ENCODE measurements at regions not wholly inside any gene's neighbourhood (a gene's known extent, or its start where the extent isn't known, plus 50 kb on each side); places are given as distances from the start of the nearest gene placed in this dataset.

DNA sequence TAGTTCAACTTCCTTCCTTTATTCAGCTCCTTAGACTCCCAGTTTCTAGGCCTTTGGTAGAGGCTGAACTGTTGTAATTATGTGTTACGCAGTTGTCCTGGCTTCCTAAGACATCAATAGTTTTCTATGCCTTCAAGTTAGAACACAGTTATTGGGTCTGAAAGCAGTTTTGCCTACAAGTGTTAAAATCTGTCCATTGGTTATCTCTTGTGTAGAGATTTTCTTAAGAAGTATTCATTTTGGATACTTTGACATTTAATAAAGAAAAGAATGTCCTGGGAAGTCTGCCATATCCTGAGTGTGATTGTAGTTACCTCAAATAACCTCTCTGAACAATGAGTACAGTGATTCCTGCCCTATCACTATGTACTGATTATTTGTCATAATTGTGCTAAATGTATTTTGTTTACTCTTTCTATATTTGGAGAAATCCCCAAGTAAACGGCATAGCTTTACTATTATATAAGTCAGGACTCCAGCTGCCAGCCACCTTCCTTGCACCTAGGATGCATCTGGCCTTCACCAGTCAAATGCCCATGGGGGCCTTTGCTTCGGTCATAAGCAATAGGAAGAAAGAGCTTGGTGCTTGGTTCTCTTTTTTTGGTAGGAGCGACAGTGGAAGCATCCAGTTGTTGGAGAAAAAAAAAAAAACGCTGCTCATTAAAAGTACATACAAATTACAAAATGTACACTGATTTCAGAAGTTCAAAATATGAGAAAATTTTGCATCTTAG, 449.5 kb upstream of the PKDCC start:
- Mint-ChIP-seq H3K27ac (no peak overlapping the region), H3K36me3 (ENCODE audit: low read depth) (no peaks in the 10 kb centered on the region), H3K9me3 (no peaks in the 10 kb centered on the region), H3K4me3 (no peak overlapping the region), H3K4me1 (ENCODE audit: low read depth) (no peaks in the 10 kb centered on the region), H3K27me3 (ENCODE audit: low read depth) (no peaks in the 10 kb centered on the region)
- DNase-seq (ENCODE audit: low spot score), result no peak

DNA sequence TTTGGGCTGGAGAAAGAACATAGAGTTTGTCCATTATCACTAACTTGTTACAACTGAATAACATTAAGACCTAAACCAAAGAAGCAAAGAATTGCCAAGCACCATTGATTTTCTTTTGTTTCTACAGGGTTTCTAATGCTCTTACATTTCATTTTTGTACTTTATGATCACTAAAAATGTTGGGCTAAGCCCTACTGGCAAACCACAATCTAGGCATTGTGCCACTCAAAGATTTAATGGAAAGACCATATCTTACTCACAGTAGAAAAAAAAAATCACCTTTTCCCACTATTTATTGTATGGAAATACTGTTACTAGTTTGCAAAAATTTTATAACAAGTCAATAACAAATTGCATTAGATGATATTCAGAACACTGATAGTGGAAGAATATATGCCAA, 447.4 kb upstream of the PKDCC start:
- Mint-ChIP-seq H3K27ac (no peak overlapping the region), H3K4me3 (no peak overlapping the region), H3K9me3 (no peaks in the 10 kb centered on the region), H3K4me1 (ENCODE audit: low read depth) (no peaks in the 10 kb centered on the region), H3K36me3 (ENCODE audit: low read depth) (no peaks in the 10 kb centered on the region), H3K27me3 (ENCODE audit: low read depth) (no peaks in the 10 kb centered on the region)
- no peak for DNase-seq (ENCODE audit: low spot score)

DNA sequence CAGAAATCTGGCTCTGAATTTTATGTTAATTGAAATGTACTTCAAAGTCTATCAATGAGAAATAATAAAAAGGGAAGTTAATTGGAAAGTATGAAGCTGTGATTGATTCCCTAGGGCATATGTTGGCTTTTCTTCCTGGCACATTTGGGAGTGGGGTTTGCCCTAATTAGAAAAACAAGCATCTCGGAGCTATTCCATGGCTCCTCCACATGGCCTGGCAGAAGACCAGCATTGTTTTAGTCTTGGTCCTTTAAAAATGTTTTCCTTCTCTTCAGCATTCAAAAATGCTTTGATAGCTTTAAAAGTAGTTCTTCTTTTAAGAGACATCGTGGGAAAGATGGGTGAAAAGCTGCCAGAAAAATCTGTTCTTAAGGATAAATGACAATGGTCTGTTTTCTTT, 445.5 kb upstream of the PKDCC start:
- H3K36me3 Mint-ChIP-seq (ENCODE audit: low read depth), result no peaks in the 10 kb centered on the region
- no peaks in the 10 kb centered on the region for H3K27me3 Mint-ChIP-seq (ENCODE audit: low read depth)
- no peak overlapping the region for H3K27ac Mint-ChIP-seq
- H3K4me3 Mint-ChIP-seq, result no peak overlapping the region
- no peak for DNase-seq (ENCODE audit: low spot score)
- no peaks in the 10 kb centered on the region for H3K9me3 Mint-ChIP-seq
- no peaks in the 10 kb centered on the region for H3K4me1 Mint-ChIP-seq (ENCODE audit: low read depth)

DNA sequence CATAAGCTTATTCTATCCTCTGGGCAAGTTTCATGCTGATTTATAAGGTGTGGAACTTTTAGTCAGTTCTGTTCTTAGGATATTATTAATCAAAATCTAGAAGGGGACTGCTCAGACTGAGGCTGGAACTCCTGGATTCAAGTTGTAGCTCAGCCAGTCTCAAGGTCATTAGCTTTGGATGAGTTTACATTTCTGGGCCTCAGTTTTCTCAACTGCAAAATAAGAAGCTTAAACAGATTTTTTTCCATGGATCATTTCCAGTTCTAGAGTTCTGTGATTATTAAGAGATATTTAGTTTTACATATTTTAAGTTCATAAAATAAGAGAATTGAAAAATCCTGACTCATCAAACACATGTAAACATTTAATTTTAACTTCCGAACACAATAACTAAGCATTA, 442.5 kb upstream of the PKDCC start:
- H3K27me3 Mint-ChIP-seq (ENCODE audit: low read depth), result no peaks in the 10 kb centered on the region
- no peaks in the 10 kb centered on the region for H3K9me3 Mint-ChIP-seq
- H3K36me3 Mint-ChIP-seq (ENCODE audit: low read depth), result no peaks in the 10 kb centered on the region
- no peak for DNase-seq (ENCODE audit: low spot score)
- no peaks in the 10 kb centered on the region for H3K4me1 Mint-ChIP-seq (ENCODE audit: low read depth)
- no peak overlapping the region for H3K4me3 Mint-ChIP-seq
- no peak overlapping the region for H3K27ac Mint-ChIP-seq

DNA sequence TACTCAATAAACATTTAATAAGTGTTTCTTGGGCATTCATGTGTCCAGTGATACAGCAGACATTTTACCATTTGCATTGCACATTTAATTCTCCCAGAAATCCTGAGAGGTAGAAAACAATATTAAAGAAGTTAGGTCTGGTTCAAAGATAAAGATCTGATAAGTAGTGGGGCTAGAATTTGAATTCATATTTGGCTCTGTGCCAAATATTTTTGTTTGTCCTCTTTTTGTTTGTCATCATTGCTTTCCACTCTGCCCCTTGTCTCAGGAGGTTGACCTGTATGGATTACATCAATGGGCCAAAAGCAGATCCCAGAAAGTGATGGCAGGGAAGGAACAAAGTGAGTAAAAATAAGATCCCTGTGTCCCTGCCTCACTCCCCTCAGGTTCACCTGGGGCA, 441.9 kb upstream of the PKDCC start:
- no peak overlapping the region for H3K27ac Mint-ChIP-seq
- no peaks in the 10 kb centered on the region for H3K4me1 Mint-ChIP-seq (ENCODE audit: low read depth)
- H3K27me3 Mint-ChIP-seq (ENCODE audit: low read depth), result no peaks in the 10 kb centered on the region
- H3K4me3 Mint-ChIP-seq, result no peak overlapping the region
- H3K9me3 Mint-ChIP-seq, result no peaks in the 10 kb centered on the region
- no peaks in the 10 kb centered on the region for H3K36me3 Mint-ChIP-seq (ENCODE audit: low read depth)
- DNase-seq (ENCODE audit: low spot score), result no peak

DNA sequence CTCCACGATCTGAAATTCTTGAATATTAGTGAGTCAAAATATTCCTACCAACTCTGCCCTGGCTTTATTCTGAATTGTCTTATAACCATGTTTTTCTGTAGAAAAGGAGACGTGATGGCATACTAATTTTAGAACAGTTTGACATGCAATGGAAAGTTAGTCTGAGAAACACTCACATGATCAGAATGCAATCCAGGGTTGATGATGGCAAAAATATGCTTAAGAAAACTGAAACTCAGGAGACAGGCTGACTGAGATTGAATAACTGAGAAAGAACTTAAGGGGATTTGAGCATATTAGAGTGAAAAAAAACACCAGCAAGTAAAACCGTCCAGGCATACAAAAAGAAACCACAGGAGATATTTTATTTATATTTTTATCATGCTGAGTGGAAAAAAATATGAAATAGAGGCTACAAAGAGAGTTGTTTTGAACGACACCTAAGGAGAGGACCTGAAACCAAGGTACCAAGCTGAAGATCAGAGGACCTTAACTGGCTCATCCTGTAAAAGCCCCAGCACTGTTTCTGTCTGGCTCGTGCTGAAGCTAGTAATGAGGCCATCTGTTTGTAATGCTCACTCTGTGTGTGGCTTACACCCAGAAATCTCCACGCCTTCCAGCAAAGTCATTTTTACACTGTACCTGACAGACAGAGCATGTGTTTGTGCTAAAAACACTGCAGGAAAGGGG, 437.2 kb upstream of the PKDCC start:
- H3K27me3 Mint-ChIP-seq (ENCODE audit: low read depth), result no peaks in the 10 kb centered on the region
- DNase-seq (ENCODE audit: low spot score), result no peak
- no peaks in the 10 kb centered on the region for H3K9me3 Mint-ChIP-seq
- no peaks in the 10 kb centered on the region for H3K36me3 Mint-ChIP-seq (ENCODE audit: low read depth)
- H3K4me3 Mint-ChIP-seq, result no peak overlapping the region
- no peak overlapping the region for H3K27ac Mint-ChIP-seq
- H3K4me1 Mint-ChIP-seq (ENCODE audit: low read depth), result no peaks in the 10 kb centered on the region

DNA sequence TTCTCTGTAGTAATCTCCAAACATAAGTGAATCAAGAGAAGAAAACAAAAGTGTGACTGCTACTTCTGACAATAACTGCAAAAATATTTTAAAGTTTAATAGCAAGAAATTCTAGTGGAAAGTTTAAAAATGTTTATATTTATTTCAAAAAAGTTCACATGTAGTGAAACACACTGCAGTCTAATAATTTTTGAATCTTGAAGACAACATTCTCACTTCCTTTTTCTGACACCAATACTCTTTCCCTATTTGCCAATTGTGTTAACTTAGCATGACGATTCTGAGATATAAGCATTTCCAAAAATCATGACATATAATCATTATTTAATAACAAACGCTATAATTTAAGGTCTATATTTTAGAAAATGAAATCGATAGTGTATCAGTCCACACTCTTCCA, 429.1 kb upstream of the PKDCC start:
- no peaks in the 10 kb centered on the region for H3K27me3 Mint-ChIP-seq (ENCODE audit: low read depth)
- H3K4me3 Mint-ChIP-seq, result no peak overlapping the region
- DNase-seq (ENCODE audit: low spot score), result no peak
- no peak overlapping the region for H3K27ac Mint-ChIP-seq
- H3K9me3 Mint-ChIP-seq, result no peaks in the 10 kb centered on the region
- no peaks in the 10 kb centered on the region for H3K4me1 Mint-ChIP-seq (ENCODE audit: low read depth)
- no peaks in the 10 kb centered on the region for H3K36me3 Mint-ChIP-seq (ENCODE audit: low read depth)

DNA sequence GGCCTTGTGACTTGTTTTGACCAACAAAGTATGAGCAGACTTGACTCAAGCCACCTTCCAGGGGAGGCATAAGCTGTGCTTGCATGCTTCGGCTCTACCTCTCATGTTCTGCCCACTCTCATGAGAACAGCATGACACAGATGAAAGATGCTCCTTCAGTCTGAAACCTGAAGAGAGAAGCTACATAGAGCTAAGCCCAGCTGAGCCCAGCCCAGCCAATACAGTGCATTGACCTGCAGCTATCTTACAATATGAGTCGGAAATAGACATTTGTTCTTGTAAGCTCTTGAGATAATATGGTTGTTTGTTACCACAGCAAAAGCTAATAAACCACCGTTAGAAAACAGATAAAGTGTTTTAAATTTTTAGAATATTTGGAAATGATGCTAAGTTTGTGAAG, 426.7 kb upstream of the PKDCC start:
- no peaks in the 10 kb centered on the region for H3K36me3 Mint-ChIP-seq (ENCODE audit: low read depth)
- no peaks in the 10 kb centered on the region for H3K9me3 Mint-ChIP-seq
- H3K4me1 Mint-ChIP-seq (ENCODE audit: low read depth), result no peaks in the 10 kb centered on the region
- H3K4me3 Mint-ChIP-seq, result no peak overlapping the region
- H3K27ac Mint-ChIP-seq, result no peak overlapping the region
- no peaks in the 10 kb centered on the region for H3K27me3 Mint-ChIP-seq (ENCODE audit: low read depth)
- no peak for DNase-seq (ENCODE audit: low spot score)

DNA sequence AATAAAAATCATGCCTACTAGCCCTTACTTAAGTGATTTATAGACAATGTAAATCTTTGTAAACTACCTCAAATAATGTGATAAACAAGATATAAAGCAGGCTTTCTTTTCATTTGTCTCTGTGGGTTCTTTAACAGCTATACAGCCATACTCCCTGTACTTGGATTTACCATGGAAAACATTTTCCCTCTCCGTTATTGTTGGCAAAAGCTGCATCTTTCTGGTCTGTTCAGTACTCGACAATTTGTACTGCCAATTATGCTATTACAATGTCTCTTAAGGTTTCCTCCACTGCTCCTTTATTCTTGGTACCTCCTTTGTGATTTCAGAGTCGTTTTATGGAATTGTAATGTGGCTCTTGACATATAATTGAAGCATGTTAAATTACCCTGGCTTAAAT, 426.3 kb upstream of the PKDCC start:
- DNase-seq (ENCODE audit: low spot score), result no peak
- Mint-ChIP-seq H3K27ac (no peak overlapping the region), H3K4me1 (ENCODE audit: low read depth) (no peaks in the 10 kb centered on the region), H3K4me3 (no peak overlapping the region), H3K27me3 (ENCODE audit: low read depth) (no peaks in the 10 kb centered on the region), H3K36me3 (ENCODE audit: low read depth) (no peaks in the 10 kb centered on the region), H3K9me3 (no peaks in the 10 kb centered on the region)

DNA sequence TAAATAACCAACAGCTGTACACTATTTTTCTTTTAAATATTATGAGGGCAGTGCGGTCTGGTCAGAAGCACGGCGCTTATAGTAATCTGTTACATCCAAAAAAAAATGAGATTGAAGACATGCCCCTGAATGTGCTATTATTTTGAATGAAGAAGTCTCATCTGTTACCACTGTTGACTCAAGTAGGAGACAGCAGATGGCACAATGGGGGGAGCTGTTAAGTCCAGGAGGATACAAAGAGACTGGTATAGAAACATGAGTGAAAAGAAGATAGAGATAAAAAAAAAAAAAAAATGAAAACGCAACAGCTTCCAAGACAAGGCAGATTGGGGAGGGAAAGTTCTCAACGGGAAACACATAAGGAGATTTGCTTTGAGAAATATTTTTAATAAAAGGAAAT, 425.5 kb upstream of the PKDCC start:
- no peaks in the 10 kb centered on the region for H3K4me1 Mint-ChIP-seq (ENCODE audit: low read depth)
- no peak overlapping the region for H3K4me3 Mint-ChIP-seq
- no peaks in the 10 kb centered on the region for H3K27me3 Mint-ChIP-seq (ENCODE audit: low read depth)
- H3K27ac Mint-ChIP-seq, result no peak overlapping the region
- DNase-seq (ENCODE audit: low spot score), result no peak
- no peaks in the 10 kb centered on the region for H3K9me3 Mint-ChIP-seq
- no peaks in the 10 kb centered on the region for H3K36me3 Mint-ChIP-seq (ENCODE audit: low read depth)

DNA sequence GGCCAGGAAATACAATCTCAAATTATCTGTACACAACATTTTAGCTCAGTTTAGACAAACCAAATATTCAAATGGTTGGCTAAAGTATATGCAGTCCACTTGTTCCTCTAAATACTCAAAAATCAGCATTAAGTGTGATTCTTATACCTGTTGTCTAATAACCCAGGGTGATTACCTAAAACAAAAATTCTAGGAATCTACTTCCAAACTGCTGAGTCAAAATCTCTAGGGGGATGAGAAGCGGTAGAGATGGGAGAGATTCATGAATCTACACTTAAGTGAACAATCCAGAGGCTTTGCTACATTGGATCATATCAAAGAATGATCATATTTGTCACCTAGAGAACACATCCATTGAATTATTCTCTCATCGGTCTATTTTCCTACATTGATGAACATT, 420.9 kb upstream of the PKDCC start:
- no peak for DNase-seq (ENCODE audit: low spot score)
- no peaks in the 10 kb centered on the region for H3K4me1 Mint-ChIP-seq (ENCODE audit: low read depth)
- no peaks in the 10 kb centered on the region for H3K27me3 Mint-ChIP-seq (ENCODE audit: low read depth)
- no peaks in the 10 kb centered on the region for H3K9me3 Mint-ChIP-seq
- no peak overlapping the region for H3K4me3 Mint-ChIP-seq
- no peak overlapping the region for H3K27ac Mint-ChIP-seq
- H3K36me3 Mint-ChIP-seq (ENCODE audit: low read depth), result no peaks in the 10 kb centered on the region

DNA sequence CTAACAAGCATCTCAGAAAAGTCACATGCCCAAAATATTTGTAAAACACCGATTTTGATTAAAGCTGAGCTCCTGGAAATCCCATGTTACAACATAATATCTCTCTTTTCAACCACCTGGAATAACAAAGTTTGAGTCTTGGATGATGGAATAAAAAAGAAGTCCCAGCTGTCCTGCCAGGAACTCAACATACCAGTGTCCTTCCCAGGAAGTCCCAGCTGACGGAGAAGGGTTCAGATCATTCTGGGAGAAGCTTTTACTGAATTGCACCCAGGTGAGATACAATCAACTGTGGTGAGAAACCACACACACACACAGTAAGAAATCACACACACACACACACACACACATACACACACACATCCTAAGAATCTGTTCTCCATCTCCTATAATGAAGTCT, 413.1 kb upstream of the PKDCC start:
- no peak for DNase-seq (ENCODE audit: low spot score)
- Mint-ChIP-seq H3K27me3 (ENCODE audit: low read depth) (no peaks in the 10 kb centered on the region), H3K36me3 (ENCODE audit: low read depth) (no peaks in the 10 kb centered on the region), H3K4me1 (ENCODE audit: low read depth) (no peaks in the 10 kb centered on the region), H3K4me3 (no peak overlapping the region), H3K27ac (no peak overlapping the region), H3K9me3 (no peaks in the 10 kb centered on the region)

DNA sequence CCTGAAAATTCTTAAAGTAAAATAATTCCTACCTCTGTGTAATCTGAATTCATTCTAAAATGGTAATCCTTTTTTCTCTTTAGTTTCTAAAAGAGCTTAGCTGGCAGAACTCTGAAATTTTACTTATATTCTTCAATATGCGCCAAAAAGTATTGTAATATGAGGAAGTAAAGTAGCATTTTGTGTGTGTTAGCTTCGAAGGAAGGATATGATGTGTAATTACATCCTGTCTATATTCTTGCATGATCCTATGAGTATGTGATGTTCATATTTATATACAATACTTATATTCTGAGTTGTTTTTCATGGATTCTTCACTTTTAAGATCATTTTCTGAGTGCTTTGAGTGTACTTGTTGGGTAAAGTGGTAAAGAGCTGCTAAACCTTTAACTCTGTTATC, 402.9 kb upstream of the PKDCC start:
- H3K4me1 Mint-ChIP-seq (ENCODE audit: low read depth), result no peaks in the 10 kb centered on the region
- no peak overlapping the region for H3K4me3 Mint-ChIP-seq
- H3K27ac Mint-ChIP-seq, result no peak overlapping the region
- H3K36me3 Mint-ChIP-seq (ENCODE audit: low read depth), result no peaks in the 10 kb centered on the region
- DNase-seq (ENCODE audit: low spot score), result no peak
- H3K9me3 Mint-ChIP-seq, result no peaks in the 10 kb centered on the region
- no peaks in the 10 kb centered on the region for H3K27me3 Mint-ChIP-seq (ENCODE audit: low read depth)

DNA sequence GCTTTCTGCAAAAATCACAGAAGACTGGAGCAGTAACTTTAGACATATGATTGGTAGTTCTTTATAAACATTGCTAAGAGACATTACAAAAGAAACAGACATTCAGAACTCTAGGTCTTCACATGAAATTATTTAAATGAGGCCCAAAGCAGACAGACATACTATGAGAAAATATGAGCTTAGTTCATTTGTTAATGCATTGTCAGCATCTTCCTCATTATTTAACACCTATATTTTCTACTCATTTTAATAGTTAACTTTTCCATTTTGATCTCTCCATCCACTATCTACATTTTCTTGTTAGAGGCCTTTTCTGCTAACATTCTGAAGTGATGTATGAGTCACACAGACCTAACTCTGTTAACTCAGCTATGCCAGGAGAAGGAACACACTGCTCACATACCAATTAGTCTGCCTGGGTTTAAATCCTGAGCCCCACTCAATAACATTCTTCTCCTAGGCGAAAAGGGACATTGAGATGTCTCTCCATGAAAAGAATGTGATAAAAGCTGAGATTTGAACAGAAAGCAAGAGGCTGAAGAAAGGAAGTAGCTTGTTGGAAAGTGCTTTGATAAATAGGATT, 400.3 kb upstream of the PKDCC start:
- no peak for DNase-seq (ENCODE audit: low spot score)
- Mint-ChIP-seq H3K4me3 (no peak overlapping the region), H3K9me3 (no peaks in the 10 kb centered on the region), H3K27ac (no peak overlapping the region), H3K36me3 (ENCODE audit: low read depth) (no peaks in the 10 kb centered on the region), H3K4me1 (ENCODE audit: low read depth) (no peaks in the 10 kb centered on the region), H3K27me3 (ENCODE audit: low read depth) (no peaks in the 10 kb centered on the region)

DNA sequence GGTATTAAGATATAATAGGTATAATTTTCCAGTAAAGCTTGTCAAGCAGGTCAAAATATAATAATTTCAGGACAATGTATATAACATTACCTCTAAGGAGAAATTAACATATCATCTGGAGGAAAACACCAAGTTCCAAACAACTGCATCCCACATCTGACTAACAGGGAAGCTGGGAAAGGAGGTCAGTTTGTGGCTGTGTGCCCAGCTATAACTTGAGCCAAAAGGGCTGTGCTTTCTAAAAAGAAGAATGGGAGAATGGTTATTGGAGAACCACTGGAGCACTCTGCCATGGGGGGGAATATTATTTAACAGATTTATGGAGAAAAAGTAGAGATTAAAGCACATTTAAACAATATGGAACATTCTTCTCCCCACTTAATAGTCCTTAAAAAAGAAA, 390.6 kb upstream of the PKDCC start:
- no peaks in the 10 kb centered on the region for H3K36me3 Mint-ChIP-seq (ENCODE audit: low read depth)
- no peaks in the 10 kb centered on the region for H3K4me1 Mint-ChIP-seq (ENCODE audit: low read depth)
- no peak overlapping the region for H3K27ac Mint-ChIP-seq
- no peaks in the 10 kb centered on the region for H3K9me3 Mint-ChIP-seq
- H3K27me3 Mint-ChIP-seq (ENCODE audit: low read depth), result no peaks in the 10 kb centered on the region
- DNase-seq (ENCODE audit: low spot score), result no peak
- H3K4me3 Mint-ChIP-seq, result no peak overlapping the region

Data from T-helper 2 cell treated with Interferon-gamma antibody and Interleukin-4, amounts not matched to agents 5 μg/mL and 100 μg/mL, for 36 hours (primary cell).